Activated CD4-positive, CD25-positive, alpha-beta regulatory T cell treated with anti-CD3 and anti-CD28 coated beads, Interleukin-2, amount 50 U/mL, for 24 hours (primary cell): ENCODE measurements at regions not wholly inside any gene's neighbourhood (a gene's known extent, or its start where the extent isn't known, plus 50 kb on each side); places are given as distances from the start of the nearest gene placed in this dataset.

Experiments used
- ATAC-seq, 2 donors: fragments of 150-1000 bp; cut with Tn5 transposase; one replicate each; pipeline ENCODE4 v1.10.0; 2021; ENCODE audit warnings: mild to moderate bottlenecking in 1 of 2, moderate library complexity in 1 of 2

- peak in 1 of 2 donors; percentile 22 for ATAC-seq
Measured at GRCh38 chr7:64614812-64615211, 51.1 kb upstream of the ZNF107 start.

- ATAC-seq, result no peak
Measured at GRCh38 chr7:64613653-64614052, 50.8 kb upstream of the ZNF680 start.
